GM19351 (cell line): ENCODE measurements at regions not wholly inside any gene's neighbourhood (a gene's known extent, or its start where the extent isn't known, plus 50 kb on each side); places are given as distances from the start of the nearest gene placed in this dataset.

ENCODE experiments used
- ATAC-seq: cut with Tn5 transposase; IDR thresholded peaks from one replicate; pipeline ENCODE4 v1.9.1; 2021; ENCODE audit warnings: mild to moderate bottlenecking, moderate library complexity; ENCODE audit not compliant: unreplicated experiment

DNA sequence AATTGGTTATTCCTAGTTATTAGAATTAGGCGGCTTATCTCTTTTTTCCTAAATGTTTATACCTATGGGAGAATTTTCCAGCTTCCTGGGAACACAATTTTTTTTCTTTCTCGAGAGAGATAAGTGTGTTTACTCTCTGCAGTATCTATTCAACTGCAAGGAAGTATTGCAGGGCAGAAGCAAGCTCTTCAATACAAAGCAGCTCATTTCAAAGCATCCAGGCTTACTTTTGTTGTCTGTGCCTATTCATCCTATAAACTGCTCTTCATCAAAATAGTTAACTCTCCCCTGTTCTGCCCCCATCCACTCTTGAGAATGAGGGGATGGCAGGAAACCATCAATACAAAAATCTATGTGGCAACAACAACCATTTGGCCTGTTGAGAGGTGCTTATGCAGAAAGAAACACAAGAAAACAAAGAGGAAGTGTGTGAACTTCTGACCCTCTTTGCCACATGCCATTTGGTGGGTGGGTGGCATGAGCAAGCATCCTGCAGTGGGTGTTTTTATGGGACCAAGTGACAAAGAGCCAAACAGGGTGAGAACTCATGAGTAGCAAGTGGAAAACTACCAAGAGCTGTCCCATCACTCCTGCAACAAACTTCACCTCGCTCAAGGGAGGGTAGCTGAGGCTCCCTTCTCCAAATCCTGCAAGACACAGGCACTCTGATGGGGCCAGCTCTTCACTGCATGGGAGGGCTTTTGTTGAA is 50.6 kb upstream of the MRPS6 start:
- no peak for ATAC-seq

GRCh38 chr21:34021726-34022125 is 51.7 kb upstream of the MRPS6 start:
- no peak for ATAC-seq

DNA sequence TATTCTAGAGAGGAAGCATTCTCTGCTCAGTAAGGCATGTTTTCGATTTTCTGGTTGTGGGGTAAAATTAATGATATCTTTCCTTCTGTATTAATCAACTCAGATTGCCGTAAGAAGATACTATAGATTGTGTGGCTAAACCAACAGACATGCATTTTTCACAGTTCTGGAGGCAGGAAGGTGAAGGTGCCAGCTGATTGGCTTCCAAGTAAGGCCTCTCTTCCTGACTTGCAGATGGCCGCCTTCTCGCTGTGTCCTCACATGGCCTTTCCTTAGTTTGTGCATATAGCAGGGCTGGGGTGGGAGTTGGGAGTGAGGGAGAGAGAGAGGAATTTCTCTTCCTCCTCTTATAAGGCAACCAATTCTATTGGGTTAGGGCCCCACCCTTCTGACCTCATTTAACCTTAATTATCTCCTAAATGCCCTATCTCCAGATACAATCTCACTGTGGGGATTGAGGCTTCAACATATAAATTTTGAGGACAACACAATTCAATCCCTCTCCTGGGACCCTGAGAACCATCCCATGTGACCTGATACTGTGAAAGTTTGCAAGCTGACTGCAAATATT is 52.3 kb upstream of the MRPS6 start:
- no peak for ATAC-seq

- ATAC-seq, result peak; percentile 37
Measured at GRCh38 chr21:34020005-34020847, 53.2 kb upstream of the MRPS6 start.

GRCh38 chr21:34019402-34019801 is 54.0 kb upstream of the MRPS6 start:
- ATAC-seq, result no peak

DNA sequence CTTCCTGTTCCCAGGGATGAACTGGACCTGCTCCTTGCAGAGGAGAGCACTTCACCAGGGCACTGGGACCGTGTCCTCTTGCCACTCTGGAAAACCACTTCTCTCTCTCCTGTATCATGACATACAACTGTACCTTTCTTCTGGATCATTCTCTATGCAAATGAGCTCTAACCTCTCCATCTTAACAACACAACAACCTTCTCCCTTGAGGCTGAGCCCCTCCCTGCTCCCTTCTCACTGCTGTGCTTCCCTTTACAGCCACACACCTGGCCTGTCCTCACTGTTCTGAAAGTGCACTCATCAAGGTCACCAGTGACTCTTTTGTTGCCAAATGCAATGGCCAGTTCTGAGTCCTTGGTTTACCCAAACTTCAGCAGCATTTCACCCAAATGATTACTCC is 54.5 kb upstream of the MRPS6 start:
- no peak for ATAC-seq

DNA sequence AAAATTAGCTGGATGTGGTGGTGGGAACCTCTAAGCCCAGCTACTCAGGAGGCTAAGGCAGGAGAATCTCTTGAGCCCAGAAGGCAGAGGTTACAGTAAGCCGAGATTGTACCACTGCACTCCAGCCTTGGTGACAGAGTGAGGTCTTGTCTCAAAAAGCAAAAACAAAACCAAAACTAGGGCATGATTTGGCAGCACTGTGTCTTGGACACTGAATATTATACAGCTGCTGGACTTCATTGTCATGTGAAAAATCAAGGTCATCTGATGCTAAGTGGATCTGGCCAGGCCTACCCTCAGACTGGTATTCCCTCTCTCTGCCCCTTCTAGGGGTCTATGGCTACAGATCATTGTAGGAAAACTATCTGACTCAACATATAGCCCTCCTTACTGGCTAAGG is 55.2 kb upstream of the MRPS6 start:
- no peak for ATAC-seq

- ATAC-seq, result peak; percentile 34
Measured at GRCh38 chr21:34017039-34017961, 56.1 kb upstream of the MRPS6 start.

DNA sequence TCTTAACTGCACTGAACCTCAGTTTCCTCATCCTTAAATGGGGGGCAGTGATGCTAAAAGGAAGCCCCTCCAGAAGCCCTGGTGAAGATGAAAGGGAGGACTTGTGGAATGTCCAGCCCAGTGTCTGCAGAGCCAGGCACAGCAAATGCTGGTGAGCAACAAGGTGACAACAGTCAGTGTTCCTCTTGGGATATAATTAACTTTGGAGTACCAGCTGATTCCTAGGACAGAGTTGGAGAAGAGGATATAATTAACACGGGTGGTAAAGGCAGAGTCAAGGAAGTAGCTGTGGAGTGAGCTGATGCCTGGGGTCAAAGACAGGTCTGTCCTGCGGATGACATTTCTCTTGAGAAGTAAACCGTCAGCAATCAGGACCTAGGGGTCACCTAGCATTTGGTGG is 60.7 kb upstream of the MRPS6 start:
- no peak for ATAC-seq

DNA sequence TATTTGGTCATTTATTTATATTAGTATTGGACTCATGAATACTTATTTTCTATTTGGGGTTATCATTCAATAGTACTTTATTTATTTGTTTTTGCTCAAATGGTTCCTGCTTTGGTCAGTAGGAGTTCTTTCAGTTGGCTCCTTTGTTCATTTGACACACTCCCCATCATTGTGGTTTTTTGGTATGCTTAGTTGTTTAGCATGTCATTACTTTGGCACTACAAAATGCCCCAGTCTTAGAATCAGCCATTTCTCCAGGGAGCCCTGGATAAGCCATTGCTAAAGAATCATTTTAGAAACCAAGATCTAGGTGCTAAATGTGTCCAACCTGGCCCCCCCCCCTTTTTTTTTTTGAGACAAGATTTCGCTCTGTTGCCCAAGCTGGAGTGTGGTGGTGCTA is 61.7 kb upstream of the MRPS6 start:
- ATAC-seq, result no peak

- ATAC-seq, result no peak
Measured at GRCh38 chr21:34009193-34009592, 64.2 kb upstream of the MRPS6 start.

GRCh38 chr21:34008618-34009017 is 64.8 kb upstream of the MRPS6 start:
- ATAC-seq, result no peak

GRCh38 chr21:34006611-34007168 is 66.7 kb upstream of the MRPS6 start:
- ATAC-seq, result no peak

DNA sequence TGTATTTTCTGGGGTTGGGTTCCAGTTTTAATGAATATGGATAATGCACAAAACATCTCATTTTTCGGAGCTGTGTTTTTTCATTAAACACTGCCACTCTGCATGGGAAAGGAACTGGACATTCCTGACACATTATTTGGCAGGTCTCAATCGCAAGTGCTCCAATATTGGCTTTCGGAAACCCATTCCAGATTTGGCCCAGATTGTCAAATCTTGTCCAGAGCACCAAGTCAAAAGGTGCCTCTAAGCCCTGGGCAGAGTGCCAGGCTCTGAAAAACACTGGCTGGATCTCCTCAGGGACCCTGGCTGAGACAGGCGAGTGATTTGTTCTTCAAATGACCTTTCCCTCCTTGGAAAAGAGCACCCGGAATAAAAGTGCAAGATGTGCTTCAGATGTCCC is 68.4 kb upstream of the MRPS6 start:
- ATAC-seq, result no peak

GRCh38 chr21:34004013-34004938 is 69.1 kb upstream of the MRPS6 start:
- no peak for ATAC-seq

DNA sequence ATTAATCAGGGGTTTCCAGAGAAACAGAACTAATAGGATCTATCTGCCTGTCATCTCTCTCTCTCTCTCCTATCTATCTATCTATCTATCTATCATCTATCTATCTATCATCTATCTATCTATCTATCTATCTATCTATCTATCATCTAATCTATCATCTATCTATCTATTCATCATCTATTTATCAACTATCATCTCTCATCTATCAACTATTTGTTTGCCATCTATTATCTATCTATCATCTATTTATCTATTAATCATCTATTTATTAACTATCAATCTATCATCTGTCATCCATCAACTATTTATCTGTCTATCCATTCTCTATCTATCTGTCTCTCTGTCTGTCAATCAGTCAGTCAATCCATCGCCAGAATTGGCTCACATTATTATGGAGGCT is 70.0 kb upstream of the MRPS6 start:
- ATAC-seq, result no peak

GRCh38 chr21:34000375-34000774 is 73.0 kb upstream of the MRPS6 start:
- no peak for ATAC-seq

DNA sequence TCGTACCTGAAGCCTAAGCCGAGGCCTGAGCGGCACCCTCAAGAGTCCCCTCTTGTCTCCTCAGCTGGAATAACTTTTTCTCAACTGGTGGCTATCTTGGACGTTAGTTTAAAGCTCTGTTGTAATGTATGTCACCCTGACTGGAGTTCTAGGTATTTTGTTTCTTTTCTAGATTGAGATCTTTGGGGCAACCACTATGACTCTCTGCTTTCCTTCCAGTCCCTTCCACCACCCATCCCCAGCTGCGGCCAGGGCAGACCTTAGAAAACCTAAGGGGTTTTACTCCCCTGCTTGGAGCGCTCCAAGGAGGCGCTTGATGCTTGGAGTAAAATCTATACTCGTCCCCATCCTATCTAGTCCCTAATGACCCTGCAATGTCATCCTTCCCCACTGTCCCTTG is 74.6 kb upstream of the MRPS6 start:
- no peak for ATAC-seq

GRCh38 chr21:33998402-33998801 is 75.0 kb upstream of the MRPS6 start:
- ATAC-seq, result no peak

DNA sequence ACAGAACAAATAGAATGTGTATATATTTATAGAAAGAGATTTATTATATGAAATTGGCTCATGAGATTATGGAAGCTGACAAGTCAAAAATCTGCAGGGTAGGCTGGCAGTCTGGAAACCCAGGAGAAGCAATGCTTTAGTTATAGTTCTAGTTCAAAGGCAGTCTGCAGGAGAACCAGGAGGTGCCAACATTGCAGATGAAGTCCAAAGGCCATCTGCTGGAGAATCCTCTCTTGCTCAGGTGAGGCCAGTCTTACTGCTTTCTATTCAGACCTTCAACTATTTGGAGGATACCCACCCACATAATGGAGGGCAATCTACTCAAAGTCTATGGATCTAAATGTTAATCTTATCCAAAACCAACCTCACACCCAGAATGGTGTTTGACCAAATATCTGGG is 75.9 kb upstream of the MRPS6 start:
- no peak for ATAC-seq
